ENCODE measurements at regions not wholly inside any gene's neighbourhood (a gene's known extent, or its start where the extent isn't known, plus 50 kb on each side); places are given as distances from the start of the nearest gene placed in this dataset.
A peak's percentile ranks its signal among the peaks of the same experiment; 100 is the strongest.

DNA sequence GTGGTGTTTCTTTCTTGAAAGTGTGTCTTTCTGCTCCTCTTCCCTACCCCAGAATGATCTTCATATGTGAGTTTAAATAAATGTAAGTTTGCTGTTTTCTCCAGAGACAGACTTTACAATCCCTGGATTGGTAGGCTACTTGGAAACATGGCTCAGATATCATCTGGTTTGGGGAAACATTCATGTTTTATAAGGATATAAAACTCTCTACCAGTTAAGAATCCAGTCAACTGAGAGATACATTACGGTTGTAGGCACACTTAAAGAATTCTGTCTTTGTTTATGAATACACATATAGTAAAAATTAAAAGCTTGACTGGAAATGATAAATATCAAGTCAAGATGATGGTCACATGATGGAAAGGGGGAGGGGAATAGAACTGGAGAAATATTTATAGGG, 739.3 kb downstream of the SLC4A3 start:
- TF ChIP-seq EZH2 (IDR thresholded peaks at IDR 0.05; ENCODE audit: insufficient read depth, low read length), result no peak
- no peak for TF ChIP-seq CTCF (IDR thresholded peaks at IDR 0.05; ENCODE audit: insufficient read depth, low read depth, low read length)
- H3K4me2 ChIP-seq (ENCODE audit: low read length), result no peak overlapping the region
- no peak overlapping the region for H2AFZ ChIP-seq (ENCODE audit: low read depth, low read length)
- no peak overlapping the region for H3K4me3 ChIP-seq (ENCODE audit: insufficient read depth, low read depth, low read length)
- peaks cover under 1% of the 10 kb centered on the region for H3K9me3 Mint-ChIP-seq (ENCODE audit: unreplicated experiment)
- DNase-seq (ENCODE audit: low read depth) (no peak), FAIRE-seq (no peak)
- no peaks in the 10 kb centered on the region for H3K27me3 ChIP-seq (ENCODE audit: insufficient read depth, low read length)
- H3K36me3 Mint-ChIP-seq (ENCODE audit: low read depth, unreplicated experiment), result no peaks in the 10 kb centered on the region
- no peak overlapping the region for H3K27ac ChIP-seq (ENCODE audit: low read depth, low read length)
- H3K27ac Mint-ChIP-seq (ENCODE audit: unreplicated experiment), result no peak overlapping the region
- no peak overlapping the region for H3K9ac ChIP-seq (ENCODE audit: low read length)
- H3K4me3 Mint-ChIP-seq (ENCODE audit: unreplicated experiment), result no peak overlapping the region
- H3K4me1 ChIP-seq (ENCODE audit: insufficient read depth, low read length), result no peaks in the 10 kb centered on the region
- H4K20me1 ChIP-seq (ENCODE audit: insufficient read depth, low read length), result no peaks in the 10 kb centered on the region
- H3K4me1 Mint-ChIP-seq (ENCODE audit: low read depth, unreplicated experiment), result no peaks in the 10 kb centered on the region
- no peaks in the 10 kb centered on the region for H3K79me2 ChIP-seq (ENCODE audit: insufficient read depth, low read length)
- H3K9me3 ChIP-seq (ENCODE audit: insufficient read depth, low read depth, low read length), result no peaks in the 10 kb centered on the region
- H3K27me3 Mint-ChIP-seq (ENCODE audit: low read depth, unreplicated experiment), result no peaks in the 10 kb centered on the region
- H3K36me3 ChIP-seq (ENCODE audit: insufficient read depth, low read length), result no peaks in the 10 kb centered on the region

DNA sequence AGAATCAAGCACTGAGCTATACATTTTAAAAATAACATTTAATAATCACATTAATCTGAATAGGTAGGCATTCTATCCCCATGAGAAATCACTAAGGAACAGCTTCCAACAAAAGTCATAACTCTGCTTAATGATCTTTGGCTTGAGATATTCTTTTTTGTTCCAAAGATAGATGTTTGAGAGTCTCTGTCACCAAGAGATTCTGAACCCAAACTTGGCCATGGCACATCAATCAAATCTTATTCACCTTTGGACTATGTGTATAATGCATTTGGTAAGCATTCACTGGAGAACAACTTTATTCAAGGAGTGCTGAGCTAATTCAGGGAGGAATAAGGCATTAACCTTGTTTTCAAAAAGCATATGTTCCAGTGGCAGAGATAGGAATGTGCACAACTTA, 743.3 kb downstream of the SLC4A3 start:
- Mint-ChIP-seq H3K4me1 (ENCODE audit: low read depth, unreplicated experiment) (no peaks in the 10 kb centered on the region), H3K9me3 (ENCODE audit: unreplicated experiment) (no peaks in the 10 kb centered on the region), H3K27ac (ENCODE audit: unreplicated experiment) (no peak overlapping the region), H3K36me3 (ENCODE audit: low read depth, unreplicated experiment) (no peaks in the 10 kb centered on the region), H3K4me3 (ENCODE audit: unreplicated experiment) (no peak overlapping the region), H3K27me3 (ENCODE audit: low read depth, unreplicated experiment) (no peaks in the 10 kb centered on the region)
- Histone ChIP-seq H4K20me1 (ENCODE audit: insufficient read depth, low read length) (no peaks in the 10 kb centered on the region), H3K27me3 (ENCODE audit: insufficient read depth, low read length) (no peaks in the 10 kb centered on the region), H3K79me2 (ENCODE audit: insufficient read depth, low read length) (no peaks in the 10 kb centered on the region), H3K9me3 (ENCODE audit: insufficient read depth, low read depth, low read length) (no peaks in the 10 kb centered on the region), H2AFZ (ENCODE audit: low read depth, low read length) (no peak overlapping the region), H3K9ac (ENCODE audit: low read length) (no peak overlapping the region), H3K4me2 (ENCODE audit: low read length) (no peak overlapping the region), H3K27ac (ENCODE audit: low read depth, low read length) (no peak overlapping the region), H3K36me3 (ENCODE audit: insufficient read depth, low read length) (no peaks in the 10 kb centered on the region), H3K4me1 (ENCODE audit: insufficient read depth, low read length) (no peaks in the 10 kb centered on the region), H3K4me3 (ENCODE audit: insufficient read depth, low read depth, low read length) (no peak overlapping the region)
- TF ChIP-seq EZH2 (IDR thresholded peaks at IDR 0.05; ENCODE audit: insufficient read depth, low read length) (no peak), CTCF (IDR thresholded peaks at IDR 0.05; ENCODE audit: insufficient read depth, low read depth, low read length) (no peak)
- DNase-seq (ENCODE audit: low read depth) (peak; percentile 21), FAIRE-seq (peak; percentile 50)

DNA sequence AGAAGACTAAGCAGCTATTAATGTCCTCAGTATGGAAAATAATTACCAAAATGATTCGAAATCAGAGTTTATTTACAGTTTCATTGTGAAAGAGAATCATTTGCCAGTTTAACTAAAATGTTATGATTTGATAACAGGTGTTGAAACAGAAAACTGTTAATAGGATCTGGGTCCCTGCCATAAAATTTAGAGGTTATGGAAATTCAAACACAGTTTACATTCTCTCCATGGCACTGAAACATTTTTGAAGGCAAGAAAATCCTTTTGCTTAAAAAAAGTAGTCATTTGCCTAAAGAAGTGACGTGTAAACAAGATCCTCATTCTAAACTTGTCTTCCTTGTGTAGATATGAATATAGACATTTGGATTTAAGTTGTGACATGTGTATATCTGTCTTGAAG, 743.8 kb downstream of the SLC4A3 start:
- no peaks in the 10 kb centered on the region for H3K4me1 Mint-ChIP-seq (ENCODE audit: low read depth, unreplicated experiment)
- H3K79me2 ChIP-seq (ENCODE audit: insufficient read depth, low read length), result no peaks in the 10 kb centered on the region

More for the DNA sequence above, 743.8 kb downstream of the SLC4A3 start:
- no peak for DNase-seq (ENCODE audit: low read depth)
- TF ChIP-seq EZH2 (IDR thresholded peaks at IDR 0.05; ENCODE audit: insufficient read depth, low read length), result no peak
- no peak for TF ChIP-seq CTCF (IDR thresholded peaks at IDR 0.05; ENCODE audit: insufficient read depth, low read depth, low read length)
- no peak overlapping the region for H3K27ac ChIP-seq (ENCODE audit: low read depth, low read length)
- no peak overlapping the region for H3K4me3 ChIP-seq (ENCODE audit: insufficient read depth, low read depth, low read length)
- H3K27ac Mint-ChIP-seq (ENCODE audit: unreplicated experiment), result no peak overlapping the region
- H4K20me1 ChIP-seq (ENCODE audit: insufficient read depth, low read length), result no peaks in the 10 kb centered on the region
- no peaks in the 10 kb centered on the region for H3K9me3 Mint-ChIP-seq (ENCODE audit: unreplicated experiment)
- H3K4me3 Mint-ChIP-seq (ENCODE audit: unreplicated experiment), result no peak overlapping the region
- H3K27me3 ChIP-seq (ENCODE audit: insufficient read depth, low read length), result no peaks in the 10 kb centered on the region
- H3K36me3 ChIP-seq (ENCODE audit: insufficient read depth, low read length), result no peaks in the 10 kb centered on the region
- H3K9me3 ChIP-seq (ENCODE audit: insufficient read depth, low read depth, low read length), result no peaks in the 10 kb centered on the region
- no peak overlapping the region for H2AFZ ChIP-seq (ENCODE audit: low read depth, low read length)
- no peak for FAIRE-seq
- no peak overlapping the region for H3K9ac ChIP-seq (ENCODE audit: low read length)
- no peaks in the 10 kb centered on the region for H3K27me3 Mint-ChIP-seq (ENCODE audit: low read depth, unreplicated experiment)
- H3K4me1 ChIP-seq (ENCODE audit: insufficient read depth, low read length), result no peaks in the 10 kb centered on the region
- H3K4me2 ChIP-seq (ENCODE audit: low read length), result no peak overlapping the region
- no peaks in the 10 kb centered on the region for H3K36me3 Mint-ChIP-seq (ENCODE audit: low read depth, unreplicated experiment)
